ENCODE measurements at regions not wholly inside any gene's neighbourhood (a gene's known extent, or its start where the extent isn't known, plus 50 kb on each side); places are given as distances from the start of the nearest gene placed in this dataset.

GRCh38 chr22:49614966-49615965, 212.4 kb downstream of the BRD1 start:
- TF ChIP-seq CTCF (IDR thresholded peaks at IDR 0.05), result no peak
- TF ChIP-seq EP300 (IDR thresholded peaks at IDR 0.05), result no peak
- no peak for TF ChIP-seq POLR2A (IDR thresholded peaks at IDR 0.05)
- no peak for TF ChIP-seq POLR2AphosphoS5 (IDR thresholded peaks at IDR 0.05)
